K562 (cell line): ENCODE measurements at regions not wholly inside any gene's neighbourhood (a gene's known extent, or its start where the extent isn't known, plus 50 kb on each side); places are given as distances from the start of the nearest gene placed in this dataset.

ENCODE experiments used
- FIP1L1 ChIP-seq: fragments of 200-400 bp; formaldehyde crosslinking; IDR thresholded peaks from 2 replicates; pipeline ENCODE4 v1.6.1; 2018; ENCODE audit warnings: mild to moderate bottlenecking, low read depth, low read length; ENCODE audit not compliant: poor library complexity, severe bottlenecking
- JUN ChIP-seq, 2 experiments: sonication (generic) in 1 of 2; formaldehyde crosslinking in 1 of 2; IDR thresholded peaks; 2 replicates each; pipeline versions ENCODE4 v1.6.1 to v1.8.0; 2012 to 2022; ENCODE audit warnings: borderline replicate concordance in 2 of 2, mild to moderate bottlenecking in 2 of 2, improper control_type of control experiment in 1 of 2, low read depth in 1 of 2, low read length in 1 of 2, missing genetic modification reagents in 1 of 2
- JUND ChIP-seq, 2 experiments: IDR thresholded peaks; 2 replicates in 1 of 2; 3 replicates in 1 of 2; pipeline ENCODE4 v1.6.1; 2011; ENCODE audit warnings: borderline replicate concordance in 2 of 2, low read depth in 2 of 2, low read length in 2 of 2, improper control_type of control experiment in 1 of 2, missing biosample characterization in 1 of 2, missing genetic modification characterization in 1 of 2, missing genetic modification reagents in 1 of 2
- KDM5B ChIP-seq: fragments of 200-600 bp; sonication (generic); IDR thresholded peaks from 2 replicates; pipeline ENCODE4 v1.6.1; 2012; ENCODE audit warnings: low read depth, mild to moderate bottlenecking, moderate library complexity, low read length, control low read depth, inconsistent platforms; ENCODE audit not compliant: insufficient replicate concordance
- NR1H2 ChIP-seq: sonication (generic); formaldehyde crosslinking; IDR thresholded peaks from 2 replicates; pipeline ENCODE4 v1.4.0; 2020; ENCODE audit warnings: mild to moderate bottlenecking, missing genetic modification reagents
- SAFB ChIP-seq: fragments of 200-400 bp; formaldehyde crosslinking; IDR thresholded peaks from 2 replicates; pipeline ENCODE4 v1.6.1; 2017; ENCODE audit warnings: low read depth, low read length, borderline replicate concordance
- SMAD1 ChIP-seq: fragments of 150-350 bp; IDR thresholded peaks from 2 replicates; pipeline ENCODE4 v1.6.1; 2014; ENCODE audit warnings: low read length, low read depth; ENCODE audit not compliant: partially characterized antibody
- TCF7 ChIP-seq: sonication (generic); IDR thresholded peaks from 2 replicates; pipeline ENCODE4 v1.6.1; 2016; ENCODE audit warnings: antibody characterized with exemption, borderline replicate concordance
- ZBTB49 ChIP-seq: sonication (generic); formaldehyde crosslinking; IDR thresholded peaks from 2 replicates; pipeline ENCODE4 v1.8.0; 2022; ENCODE audit warnings: missing genetic modification reagents, mild to moderate bottlenecking, borderline replicate concordance
- ZNF175 ChIP-seq: fragments of 200-800 bp; sonication (Bioruptor generic); IDR thresholded peaks from 2 replicates; pipeline ENCODE4 v1.6.1; 2016; ENCODE audit warnings: low read depth, mild to moderate bottlenecking, missing genetic modification characterization, missing compliant biosample characterization
- ZNF586 ChIP-seq: fragments of 450-650 bp; formaldehyde crosslinking; conservative IDR thresholded peaks from 2 replicates; pipeline ENCODE4 v1.4.0; 2020; ENCODE audit warnings: mild to moderate bottlenecking, moderate library complexity
- ZNF592 ChIP-seq: fragments of 450-650 bp; IDR thresholded peaks from 2 replicates; pipeline ENCODE4 v1.6.1; 2017; ENCODE audit warnings: antibody characterized with exemption, mild to moderate bottlenecking
- TF ChIP-seq, protein P1 (sequence below): fragments of 200-800 bp; sonication (Bioruptor generic); IDR thresholded peaks from 2 replicates; pipeline ENCODE4 v1.6.1; 2017; ENCODE audit warnings: missing genetic modification characterization, missing compliant biosample characterization

- TF ChIP-seq ZNF592, result peak; percentile 61; the same call in 1 of the 2 replicates
- TF ChIP-seq, protein P1, sequence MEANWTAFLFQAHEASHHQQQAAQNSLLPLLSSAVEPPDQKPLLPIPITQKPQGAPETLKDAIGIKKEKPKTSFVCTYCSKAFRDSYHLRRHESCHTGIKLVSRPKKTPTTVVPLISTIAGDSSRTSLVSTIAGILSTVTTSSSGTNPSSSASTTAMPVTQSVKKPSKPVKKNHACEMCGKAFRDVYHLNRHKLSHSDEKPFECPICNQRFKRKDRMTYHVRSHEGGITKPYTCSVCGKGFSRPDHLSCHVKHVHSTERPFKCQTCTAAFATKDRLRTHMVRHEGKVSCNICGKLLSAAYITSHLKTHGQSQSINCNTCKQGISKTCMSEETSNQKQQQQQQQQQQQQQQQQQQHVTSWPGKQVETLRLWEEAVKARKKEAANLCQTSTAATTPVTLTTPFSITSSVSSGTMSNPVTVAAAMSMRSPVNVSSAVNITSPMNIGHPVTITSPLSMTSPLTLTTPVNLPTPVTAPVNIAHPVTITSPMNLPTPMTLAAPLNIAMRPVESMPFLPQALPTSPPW (CRISPR knock-in tag), result peak; percentile 48; the same call in 1 of the 2 replicates
- TF ChIP-seq FIP1L1, result peak; percentile 45
- TF ChIP-seq JUND (IDR thresholded peaks at IDR 0.05; ENCODE audit: borderline replicate concordance, low read depth, low read length), result peak; percentile 5; the same call in 1 of the 2 replicates
- TF ChIP-seq JUND (tag; IDR thresholded peaks at IDR 0.05; ENCODE audit: borderline replicate concordance, low read depth, low read length), result peak; percentile 13; the same call in 1 of the 3 replicates
- 0 out of 2 replicates have a peak, but pooled peaks have one; percentile 16 for TF ChIP-seq SAFB
- TF ChIP-seq JUN (IDR thresholded peaks at IDR 0.05; ENCODE audit: borderline replicate concordance, low read depth, low read length), result no peak
- peak; percentile 90 for TF ChIP-seq JUN (CRISPR knock-in tag; IDR thresholded peaks at IDR 0.05; ENCODE audit: borderline replicate concordance)
- TF ChIP-seq TCF7, result no peak; the same call in 1 of the 2 replicates
- TF ChIP-seq ZBTB49 (CRISPR knock-in tag), result peak; percentile 84; the same call in 1 of the 2 replicates
- TF ChIP-seq ZNF586 (CRISPR knock-in tag), result no peak
- TF ChIP-seq ZNF175, result no peak
- peak; percentile 75; the same call in 1 of the 2 replicates for TF ChIP-seq NR1H2 (CRISPR knock-in tag)
- peak; percentile 27 for TF ChIP-seq KDM5B
- TF ChIP-seq SMAD1, result peak; percentile 15
Observed at GRCh38 chr7:131107337-131108211, 220.1 kb upstream of the MKLN1 start (continued).
